ENCODE measurements at regions not wholly inside any gene's neighbourhood (a gene's known extent, or its start where the extent isn't known, plus 50 kb on each side); places are given as distances from the start of the nearest gene placed in this dataset.

- TF ChIP-seq CTCF (conservative IDR thresholded peaks at IDR 0.05): no peak
- no peak overlapping the region for H3K9ac ChIP-seq (ENCODE audit: extremely low read depth, insufficient read length, low read length)
- no CpG with 5 or more reads among the region's 8 CpGs for WGBS (ENCODE audit: extremely low coverage, insufficient read length, low lambda C conversion rate)
- no peak overlapping the region for H3K18ac ChIP-seq (ENCODE audit: insufficient read length, low read depth, low read length)
- H3K23me2 ChIP-seq (ENCODE audit: insufficient read length, low read depth, low read length, poor library complexity, severe bottlenecking): no peaks in the 10 kb centered on the region
- no peak overlapping the region for H3K4me3 Mint-ChIP-seq
- H3K4me1 ChIP-seq (ENCODE audit: insufficient read depth, low read length): no peaks in the 10 kb centered on the region
- no peaks in the 10 kb centered on the region for H3K9me3 Mint-ChIP-seq
- H3K4me1 Mint-ChIP-seq: peaks cover 10 to 32% of the 10 kb centered on the region in 2 experiments
- H3K79me1 ChIP-seq (ENCODE audit: insufficient read depth, low read depth, low read length, poor library complexity, severe bottlenecking): no peaks in the 10 kb centered on the region
- no peak overlapping the region for H4K5ac ChIP-seq (ENCODE audit: insufficient read length, low read depth, low read length)
- no peak overlapping the region for H2BK5ac ChIP-seq (ENCODE audit: insufficient read length, low read length)
- H3K14ac ChIP-seq (ENCODE audit: insufficient read depth, low read length): no peak overlapping the region
- no peak overlapping the region for H3K4me2 ChIP-seq (ENCODE audit: insufficient read depth, insufficient read length, low read length)
- H3K27ac Mint-ChIP-seq: 0 out of 7 replicates have a peak overlapping the region, but pooled peaks of 1 of the 3 experiments have one; percentile 73
- H3K4ac ChIP-seq (ENCODE audit: low read depth, low read length): no peak overlapping the region
- no peak for DNase-seq
- H2AFZ ChIP-seq (ENCODE audit: low read length): no peak overlapping the region
- H3K56ac ChIP-seq (ENCODE audit: insufficient read length, low read depth, low read length): no peak overlapping the region
- no peak overlapping the region for H3K23ac ChIP-seq (ENCODE audit: insufficient read length, low read depth, low read length)
- H4K20me1 ChIP-seq (ENCODE audit: control insufficient read depth, insufficient read depth, insufficient read length): no peaks in the 10 kb centered on the region
- H3T11ph ChIP-seq (ENCODE audit: low read length): no peak overlapping the region
- H2BK15ac ChIP-seq (ENCODE audit: low read depth, low read length): no peak overlapping the region
- H3K27me3 Mint-ChIP-seq (ENCODE audit: low read depth): no peaks in the 10 kb centered on the region
- no peaks in the 10 kb centered on the region for H3K27me3 ChIP-seq (ENCODE audit: insufficient read depth, low read length)
- H3K36me3 Mint-ChIP-seq (ENCODE audit: insufficient read depth in 1 of 3, low read depth in 3 of 3): no peaks in the 10 kb centered on the region
- no peak overlapping the region for H2BK120ac ChIP-seq (ENCODE audit: low read depth, low read length, poor library complexity, severe bottlenecking)
- no peaks in the 10 kb centered on the region for H3K9me3 ChIP-seq (ENCODE audit: control insufficient read depth, low read depth, low read length)
- H4K91ac ChIP-seq (ENCODE audit: insufficient read length, low read depth, low read length): no peak overlapping the region
- no peaks in the 10 kb centered on the region for H3K79me2 ChIP-seq (ENCODE audit: insufficient read depth, low read length)
- H2BK12ac ChIP-seq (ENCODE audit: insufficient read length, low read depth, low read length): no peak overlapping the region
- H2BK20ac ChIP-seq (ENCODE audit: low read depth, low read length, poor library complexity, severe bottlenecking): no peak overlapping the region
- H3K27ac ChIP-seq (ENCODE audit: insufficient read length, low read depth, low read length): no peak overlapping the region
- H2AK5ac ChIP-seq (ENCODE audit: insufficient read length, low read length): no peak overlapping the region
- no peak overlapping the region for H4K8ac ChIP-seq (replicated peaks; ENCODE audit: insufficient read length, low read depth, low read length)
These were observed 50.4 kb upstream of the GPR37L1 start for GRCh38 chr1:202072211-202072765.
